HT-29 (cell line): ENCODE measurements at regions not wholly inside any gene's neighbourhood (a gene's known extent, or its start where the extent isn't known, plus 50 kb on each side); places are given as distances from the start of the nearest gene placed in this dataset.

Experiments used
- DNase-seq: peaks from one replicate; pipeline ENCODE4 v3.0.0-alpha.2; 2015; ENCODE audit warnings: low spot score

- no peak for DNase-seq
These were observed 51.3 kb upstream of the CLDN18 start for GRCh38 chr3:137958636-137959035.
